A549 (cell line): ENCODE measurements at regions not wholly inside any gene's neighbourhood (a gene's known extent, or its start where the extent isn't known, plus 50 kb on each side); places are given as distances from the start of the nearest gene placed in this dataset.

ENCODE experiments used
- ATAC-seq, 2 experiments: fragments of 200-7000 bp in 1 of 2; fragments of >200 bp in 1 of 2; cut with Nextera tagmentation in 1 of 2; cut with Tn5 transposase in 1 of 2; 3 replicates each; pipeline versions ENCODE4 v1.8.0 to v1.9.1; 2018 to 2020; ENCODE audit warnings: mild to moderate bottlenecking in 1 of 2, moderate library complexity in 1 of 2
- CTCF ChIA-PET: fragments of 300-600 bp; sonication (Branson Sonifier 250); formaldehyde crosslinking; extraction: SDS; loops from one replicate; lab custom pipeline; 2021; ENCODE audit warnings: antibody characterized with exemption, inconsistent platforms; lab: Yijun Ruan, JAX
- POLR2A ChIA-PET: fragments of 350-600 bp; formaldehyde crosslinking; extraction: SDS; loops from one replicate; lab custom pipeline; 2021; ENCODE audit warnings: antibody characterized with exemption, inconsistent platforms; lab: Yijun Ruan, JAX
- DNase-seq, 2 experiments: peaks; one replicate each; pipeline versions ENCODE4 v3.0.0 to v3.0.0-alpha.2; 2011 to 2016; ENCODE audit warnings: low read depth in 1 of 2, low spot score in 1 of 2
- FAIRE-seq: peaks from 2 replicates; lab custom pipeline; 2011; peaks lifted over from hg19 to GRCh38; lab: Jason Lieb, UNC
- H3K27ac ChIP-seq, 2 experiments: fragments of >200 bp; sonication (Bioruptor Twin); formaldehyde crosslinking; 3 replicates each; pipeline ENCODE4 v1.5.1; 2016 to 2017
- H3K4me1 ChIP-seq: fragments of >200 bp; sonication (Bioruptor Twin); formaldehyde crosslinking; 3 replicates; pipeline ENCODE4 v1.6.1; 2016
- H3K4me2 ChIP-seq: fragments of >200 bp; sonication (Bioruptor Twin); formaldehyde crosslinking; 3 replicates; pipeline ENCODE4 v1.6.1; 2016
- H3K4me3 ChIP-seq: fragments of >200 bp; sonication (Bioruptor Twin); formaldehyde crosslinking; 3 replicates; pipeline ENCODE4 v1.5.1; 2016
- H3K9me3 ChIP-seq: fragments of >200 bp; sonication (Bioruptor Twin); formaldehyde crosslinking; 3 replicates; pipeline ENCODE4 v1.6.1; 2016
- CEBPB ChIP-seq, 2 experiments: fragments of >200 bp in 1 of 2; sonication (Bioruptor Twin) in 1 of 2; formaldehyde crosslinking in 1 of 2; IDR thresholded peaks; 2 replicates each; pipeline ENCODE4 v1.6.1; 2012 to 2016
- CHD2 ChIP-seq: fragments of 150-350 bp; IDR thresholded peaks from 2 replicates; pipeline ENCODE4 v1.6.1; 2014; ENCODE audit warnings: low read length; ENCODE audit not compliant: partially characterized antibody
- CHD4 ChIP-seq: fragments of 200-600 bp; sonication (generic); IDR thresholded peaks from 2 replicates; pipeline ENCODE4 v1.6.1; 2016; ENCODE audit warnings: antibody characterized with exemption, mild to moderate bottlenecking, borderline replicate concordance
- EP300 ChIP-seq, 2 experiments: fragments of >200 bp; sonication (Bioruptor Twin); formaldehyde crosslinking; IDR thresholded peaks; 2 replicates in 1 of 2; 3 replicates in 1 of 2; pipeline ENCODE4 v1.6.1; 2016 to 2017
- HDAC2 ChIP-seq: fragments of 200-600 bp; sonication (generic); IDR thresholded peaks from 2 replicates; pipeline ENCODE4 v1.6.1; 2016
- HEYL ChIP-seq: fragments of 250-450 bp; sonication (Bioruptor Pico); IDR thresholded peaks from 2 replicates; pipeline ENCODE4 v1.8.0; 2021; ENCODE audit warnings: mild to moderate bottlenecking, moderate library complexity
- HOXA7 ChIP-seq: fragments of 250-450 bp; sonication (Bioruptor Pico); IDR thresholded peaks from 2 replicates; pipeline ENCODE4 v1.5.0; 2020; ENCODE audit warnings: mild to moderate bottlenecking, moderate library complexity
- HOXB13 ChIP-seq: fragments of 250-450 bp; sonication (Bioruptor Pico); IDR thresholded peaks from 2 replicates; pipeline ENCODE4 v1.5.0; 2020; ENCODE audit warnings: low read depth, mild to moderate bottlenecking, moderate library complexity
- JUN ChIP-seq, 2 experiments: fragments of >200 bp; sonication (Bioruptor Twin); formaldehyde crosslinking; IDR thresholded peaks; 2 replicates in 1 of 2; 3 replicates in 1 of 2; pipeline ENCODE4 v1.6.1; 2016 to 2017
- KDM5A ChIP-seq: fragments of 200-600 bp; sonication (generic); IDR thresholded peaks from 2 replicates; pipeline ENCODE4 v1.6.1; 2016; ENCODE audit warnings: antibody characterized with exemption, mild to moderate bottlenecking
- NPAS2 ChIP-seq: fragments of 250-450 bp; sonication (Bioruptor Pico); IDR thresholded peaks from 2 replicates; pipeline ENCODE4 v1.8.0; 2022; ENCODE audit warnings: mild to moderate bottlenecking, moderate library complexity, borderline replicate concordance
- NR3C1 ChIP-seq: fragments of >200 bp; sonication (Bioruptor Twin); formaldehyde crosslinking; IDR thresholded peaks from 3 replicates; pipeline ENCODE4 v1.6.1; 2017
- POLR2A ChIP-seq: IDR thresholded peaks from 2 replicates; pipeline ENCODE4 v1.6.1; 2012; ENCODE audit warnings: mild to moderate bottlenecking, low read length
- POLR2AphosphoS2 ChIP-seq: conservative IDR thresholded peaks from 2 replicates; pipeline ENCODE4 v1.6.1; 2012; ENCODE audit warnings: low read length, improper control_type of control experiment, inconsistent platforms
- RAD21 ChIP-seq, 2 experiments: fragments of >200 bp in 1 of 2; sonication (Bioruptor Twin) in 1 of 2; formaldehyde crosslinking in 1 of 2; IDR thresholded peaks in 1 of 2; conservative IDR thresholded peaks in 1 of 2; 2 replicates in 1 of 2; 3 replicates in 1 of 2; pipeline ENCODE4 v1.6.1; 2012 to 2018; ENCODE audit warnings: inconsistent platforms in 1 of 2
- RARB ChIP-seq: fragments of 250-450 bp; sonication (Bioruptor Pico); IDR thresholded peaks from 2 replicates; pipeline ENCODE4 v1.8.0; 2021; ENCODE audit warnings: mild to moderate bottlenecking, moderate library complexity
- SREBF2 ChIP-seq: fragments of 450-650 bp; IDR thresholded peaks from 2 replicates; pipeline ENCODE4 v1.6.1; 2014; ENCODE audit warnings: mild to moderate bottlenecking, moderate library complexity
- TFCP2L1 ChIP-seq: fragments of 250-450 bp; sonication (Bioruptor Pico); IDR thresholded peaks from 2 replicates; pipeline ENCODE4 v1.5.0; 2021; ENCODE audit warnings: mild to moderate bottlenecking
- ZFP36 ChIP-seq: fragments of 450-650 bp; IDR thresholded peaks from 2 replicates; pipeline ENCODE4 v1.6.1; 2014; ENCODE audit warnings: borderline replicate concordance; ENCODE audit not compliant: partially characterized antibody
- ZSCAN20 ChIP-seq: fragments of 250-450 bp; sonication (Bioruptor Pico); IDR thresholded peaks from 2 replicates; pipeline ENCODE4 v1.8.0; 2022; ENCODE audit warnings: mild to moderate bottlenecking, moderate library complexity
- WGBS: methylation state at CpG from one replicate; pipeline ENCODE4 v1.1.6; 2017; ENCODE audit errors: missing lambda C conversion rate; 5-methylcytosine and 5-hydroxymethylcytosine counted together
- TF ChIP-seq, protein P1 (sequence below): fragments of 450-650 bp; IDR thresholded peaks from 2 replicates; pipeline ENCODE4 v1.6.1; 2014; ENCODE audit warnings: antibody characterized with exemption
- TF ChIP-seq, protein P2 (sequence below): fragments of 150-350 bp; IDR thresholded peaks from 2 replicates; pipeline ENCODE4 v1.6.1; 2014; ENCODE audit warnings: low read depth, mild to moderate bottlenecking, low read length
- TF ChIP-seq, protein P3 (sequence below): fragments of >200 bp; sonication (Bioruptor Twin); formaldehyde crosslinking; IDR thresholded peaks from 3 replicates; pipeline ENCODE4 v1.5.1; 2016
- TF ChIP-seq, protein P4 (sequence below): fragments of 250-450 bp; sonication (Bioruptor Pico); IDR thresholded peaks from 2 replicates; pipeline ENCODE4 v1.5.0; 2021; ENCODE audit warnings: mild to moderate bottlenecking, moderate library complexity, borderline replicate concordance
- TF ChIP-seq, protein P5 (sequence below): fragments of >200 bp; sonication (Bioruptor Twin); formaldehyde crosslinking; IDR thresholded peaks from 2 replicates; pipeline ENCODE4 v1.6.1; 2016

DNA sequence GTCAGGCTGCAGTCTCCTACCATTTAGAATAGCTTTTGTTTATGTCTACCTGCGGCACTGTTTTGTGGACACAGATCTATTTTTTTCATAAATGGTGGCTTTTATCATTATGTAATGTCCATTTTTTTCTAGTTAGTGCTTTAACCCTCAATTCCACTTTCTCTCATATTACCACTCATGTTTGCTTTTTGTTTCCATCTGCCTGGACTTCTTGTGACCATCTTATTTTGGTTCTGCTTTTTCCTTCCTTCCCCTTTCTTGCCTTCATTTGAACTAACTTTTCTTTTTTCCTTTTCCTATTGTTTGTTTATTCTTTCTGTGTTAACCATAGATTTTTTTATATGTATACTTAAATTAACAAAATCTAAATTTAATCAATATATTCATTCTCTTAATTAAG lies 63.2 kb upstream of the SLC22A11 start:
- WGBS: 11% methylated on average over 1 of the region's 1 CpG
- CTCF ChIA-PET: interaction anchor here (1.9 to 5.0 kb wide), 3 partner anchors 138 to 162 kb away, joined by 4 to 48 read pairs (median 42); no protein-coding TSS in a partner anchor

DNA sequence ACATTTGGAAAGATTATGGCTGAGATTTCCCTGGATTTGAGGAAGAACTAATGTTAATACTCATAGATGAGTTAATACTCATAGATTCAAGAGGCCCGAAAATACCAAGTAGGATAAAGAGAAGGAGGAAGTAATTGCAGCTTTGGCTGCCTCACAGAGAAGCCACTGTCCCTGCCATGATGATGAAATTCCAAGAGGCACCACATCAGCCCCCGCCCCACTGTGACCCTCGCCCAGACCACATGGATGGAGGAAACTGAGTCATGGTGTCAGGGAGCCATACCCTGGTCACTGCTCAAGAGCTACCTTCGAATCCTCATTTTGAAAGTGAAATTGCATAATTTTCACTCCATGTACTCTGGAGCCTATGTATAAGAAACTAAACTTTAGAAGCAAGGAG lies 57.6 kb upstream of the SLC22A11 start:
- DNase-seq (no peak), FAIRE-seq (no peak), ATAC-seq (no peak)
- Histone ChIP-seq H3K4me3 (no peak overlapping the region), H3K27ac (no peak overlapping the region), H3K4me2 (no peak overlapping the region), H3K9me3 (peaks cover 3% of the 10 kb centered on the region; the same call in 1 of the 3 replicates), H3K4me1 (peaks cover 4% of the 10 kb centered on the region; the same call in 2 of the 3 replicates)
- POLR2A ChIA-PET: no interaction called here
- 7% methylated on average over 4 of the region's 4 CpGs for WGBS
- CTCF ChIA-PET: interaction anchor here (1.6 to 1.8 kb wide), 2 partner anchors 49 to 154 kb away, joined by 4 to 5 read pairs; no protein-coding TSS in a partner anchor
- TF ChIP-seq TFCP2L1 (CRISPR knock-in tag): no peak
- TF ChIP-seq HEYL (CRISPR knock-in tag): no peak
- TF ChIP-seq, protein P1, sequence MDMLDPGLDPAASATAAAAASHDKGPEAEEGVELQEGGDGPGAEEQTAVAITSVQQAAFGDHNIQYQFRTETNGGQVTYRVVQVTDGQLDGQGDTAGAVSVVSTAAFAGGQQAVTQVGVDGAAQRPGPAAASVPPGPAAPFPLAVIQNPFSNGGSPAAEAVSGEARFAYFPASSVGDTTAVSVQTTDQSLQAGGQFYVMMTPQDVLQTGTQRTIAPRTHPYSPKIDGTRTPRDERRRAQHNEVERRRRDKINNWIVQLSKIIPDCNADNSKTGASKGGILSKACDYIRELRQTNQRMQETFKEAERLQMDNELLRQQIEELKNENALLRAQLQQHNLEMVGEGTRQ: no peak
- no peak; a peak in 1 of 4 replicates for TF ChIP-seq CEBPB (IDR thresholded peaks at IDR 0.05)
- no peak for TF ChIP-seq HOXA7
- TF ChIP-seq, protein P2, sequence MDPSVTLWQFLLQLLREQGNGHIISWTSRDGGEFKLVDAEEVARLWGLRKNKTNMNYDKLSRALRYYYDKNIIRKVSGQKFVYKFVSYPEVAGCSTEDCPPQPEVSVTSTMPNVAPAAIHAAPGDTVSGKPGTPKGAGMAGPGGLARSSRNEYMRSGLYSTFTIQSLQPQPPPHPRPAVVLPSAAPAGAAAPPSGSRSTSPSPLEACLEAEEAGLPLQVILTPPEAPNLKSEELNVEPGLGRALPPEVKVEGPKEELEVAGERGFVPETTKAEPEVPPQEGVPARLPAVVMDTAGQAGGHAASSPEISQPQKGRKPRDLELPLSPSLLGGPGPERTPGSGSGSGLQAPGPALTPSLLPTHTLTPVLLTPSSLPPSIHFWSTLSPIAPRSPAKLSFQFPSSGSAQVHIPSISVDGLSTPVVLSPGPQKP: no peak
- TF ChIP-seq CHD2: no peak
- TF ChIP-seq ZSCAN20 (CRISPR knock-in tag): no peak
- TF ChIP-seq, protein P3, sequence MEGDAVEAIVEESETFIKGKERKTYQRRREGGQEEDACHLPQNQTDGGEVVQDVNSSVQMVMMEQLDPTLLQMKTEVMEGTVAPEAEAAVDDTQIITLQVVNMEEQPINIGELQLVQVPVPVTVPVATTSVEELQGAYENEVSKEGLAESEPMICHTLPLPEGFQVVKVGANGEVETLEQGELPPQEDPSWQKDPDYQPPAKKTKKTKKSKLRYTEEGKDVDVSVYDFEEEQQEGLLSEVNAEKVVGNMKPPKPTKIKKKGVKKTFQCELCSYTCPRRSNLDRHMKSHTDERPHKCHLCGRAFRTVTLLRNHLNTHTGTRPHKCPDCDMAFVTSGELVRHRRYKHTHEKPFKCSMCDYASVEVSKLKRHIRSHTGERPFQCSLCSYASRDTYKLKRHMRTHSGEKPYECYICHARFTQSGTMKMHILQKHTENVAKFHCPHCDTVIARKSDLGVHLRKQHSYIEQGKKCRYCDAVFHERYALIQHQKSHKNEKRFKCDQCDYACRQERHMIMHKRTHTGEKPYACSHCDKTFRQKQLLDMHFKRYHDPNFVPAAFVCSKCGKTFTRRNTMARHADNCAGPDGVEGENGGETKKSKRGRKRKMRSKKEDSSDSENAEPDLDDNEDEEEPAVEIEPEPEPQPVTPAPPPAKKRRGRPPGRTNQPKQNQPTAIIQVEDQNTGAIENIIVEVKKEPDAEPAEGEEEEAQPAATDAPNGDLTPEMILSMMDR: no peak
- no peak for TF ChIP-seq HDAC2
- no peak for TF ChIP-seq EP300 (IDR thresholded peaks at IDR 0.05)
- TF ChIP-seq NPAS2 (CRISPR knock-in tag): no peak
- no peak for TF ChIP-seq POLR2A
- no peak for TF ChIP-seq RAD21 (conservative IDR thresholded peaks at IDR 0.05 in 1 of 2, IDR thresholded peaks at IDR 0.05 in 1 of 2)
- TF ChIP-seq HOXB13 (CRISPR knock-in tag): no peak
- TF ChIP-seq ZFP36: no peak

More for the DNA sequence above, 63.2 kb upstream of the SLC22A11 start:
- Histone ChIP-seq H3K4me3 (no peak overlapping the region), H3K4me1 (no peaks in the 10 kb centered on the region), H3K9me3 (peaks cover 3% of the 10 kb centered on the region; the same call in 1 of the 3 replicates), H3K4me2 (no peak overlapping the region), H3K27ac (no peak overlapping the region)
- no peak for TF ChIP-seq POLR2AphosphoS2
- TF ChIP-seq, protein P4, sequence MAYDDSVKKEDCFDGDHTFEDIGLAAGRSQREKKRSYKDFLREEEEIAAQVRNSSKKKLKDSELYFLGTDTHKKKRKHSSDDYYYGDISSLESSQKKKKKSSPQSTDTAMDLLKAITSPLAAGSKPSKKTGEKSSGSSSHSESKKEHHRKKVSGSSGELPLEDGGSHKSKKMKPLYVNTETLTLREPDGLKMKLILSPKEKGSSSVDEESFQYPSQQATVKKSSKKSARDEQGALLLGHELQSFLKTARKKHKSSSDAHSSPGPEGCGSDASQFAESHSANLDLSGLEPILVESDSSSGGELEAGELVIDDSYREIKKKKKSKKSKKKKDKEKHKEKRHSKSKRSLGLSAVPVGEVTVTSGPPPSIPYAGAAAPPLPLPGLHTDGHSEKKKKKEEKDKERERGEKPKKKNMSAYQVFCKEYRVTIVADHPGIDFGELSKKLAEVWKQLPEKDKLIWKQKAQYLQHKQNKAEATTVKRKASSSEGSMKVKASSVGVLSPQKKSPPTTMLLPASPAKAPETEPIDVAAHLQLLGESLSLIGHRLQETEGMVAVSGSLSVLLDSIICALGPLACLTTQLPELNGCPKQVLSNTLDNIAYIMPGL (CRISPR knock-in tag): no peak
- no peak for TF ChIP-seq KDM5A
- no peak for TF ChIP-seq RARB (CRISPR knock-in tag)
- TF ChIP-seq NR3C1: no peak
- no peak for TF ChIP-seq JUN (IDR thresholded peaks at IDR 0.05)
- TF ChIP-seq TFCP2L1 (CRISPR knock-in tag): no peak
- TF ChIP-seq SREBF2: no peak
- TF ChIP-seq, protein P5, sequence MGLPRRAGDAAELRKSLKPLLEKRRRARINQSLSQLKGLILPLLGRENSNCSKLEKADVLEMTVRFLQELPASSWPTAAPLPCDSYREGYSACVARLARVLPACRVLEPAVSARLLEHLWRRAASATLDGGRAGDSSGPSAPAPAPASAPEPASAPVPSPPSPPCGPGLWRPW: no peak
- TF ChIP-seq CHD4: no peak
- TF ChIP-seq, protein P3: no peak
- TF ChIP-seq HOXB13 (CRISPR knock-in tag): no peak
- ATAC-seq (no peak), DNase-seq (no peak), FAIRE-seq (no peak)
- POLR2A ChIA-PET: no interaction called here
